Spleen (tissue), 11 donors: ENCODE measurements at regions not wholly inside any gene's neighbourhood (a gene's known extent, or its start where the extent isn't known, plus 50 kb on each side); places are given as distances from the start of the nearest gene placed in this dataset.

ENCODE experiments used
- DNase-seq: peaks from one replicate; pipeline ENCODE4 v3.0.0-alpha.2; 2020
- H3K27ac ChIP-seq, 8 donors: fragments of 200-600 bp; sonication (generic) in 7 of 8; 1 replicate in 4 of 8; 2 replicates in 4 of 8; pipeline versions ENCODE4 v1.5.0 to v1.8.0; 2016 to 2021; ENCODE audit warnings: inconsistent platforms in 4 of 8, mild to moderate bottlenecking in 4 of 8, moderate library complexity in 1 of 8
- H3K27me3 ChIP-seq, 7 donors: fragments of 200-600 bp; sonication (generic) in 6 of 7; replicated peaks in 1 of 7; 1 replicate in 4 of 7; 2 replicates in 3 of 7; pipeline versions ENCODE4 v1.5.0 to v1.8.0; 2016 to 2021; ENCODE audit warnings: inconsistent platforms in 3 of 7, mild to moderate bottlenecking in 1 of 7
- H3K36me3 ChIP-seq, 6 donors: fragments of 200-600 bp; sonication (generic) in 5 of 6; 1 replicate in 4 of 6; 2 replicates in 2 of 6; pipeline versions ENCODE4 v1.5.0 to v1.8.0; 2016 to 2021; ENCODE audit warnings: inconsistent platforms in 2 of 6
- H3K4me1 ChIP-seq, 6 donors: fragments of 200-600 bp; sonication (generic) in 5 of 6; 1 replicate in 3 of 6; 2 replicates in 3 of 6; pipeline versions ENCODE4 v1.5.0 to v1.8.0; 2016 to 2021; ENCODE audit warnings: inconsistent platforms in 3 of 6
- H3K4me3 ChIP-seq, 8 donors: fragments of 200-600 bp; sonication (generic) in 7 of 8; 1 replicate in 4 of 8; 2 replicates in 4 of 8; pipeline versions ENCODE4 v1.5.0 to v1.8.0; 2016 to 2021; ENCODE audit warnings: inconsistent platforms in 4 of 8, mild to moderate bottlenecking in 4 of 8, moderate library complexity in 2 of 8
- H3K9me3 ChIP-seq, 8 donors: fragments of 200-600 bp; sonication (generic) in 7 of 8; 1 replicate in 4 of 8; 2 replicates in 4 of 8; pipeline versions ENCODE4 v1.5.0 to v1.8.0; 2016 to 2021; ENCODE audit warnings: inconsistent platforms in 4 of 8
- POLR2A ChIP-seq, 3 donors: fragments of 450-650 bp; IDR thresholded peaks; one replicate each; pipeline ENCODE4 v1.5.1; 2017; ENCODE audit warnings: antibody characterized with exemption in 3 of 3, mild to moderate bottlenecking in 1 of 3
- POLR2AphosphoS5 ChIP-seq, 3 donors: sonication (generic); formaldehyde crosslinking; IDR thresholded peaks; one replicate each; pipeline ENCODE4 v1.5.1; 2017; ENCODE audit warnings: antibody characterized with exemption in 3 of 3
- WGBS, 5 donors: extraction: QIAGEN DNeasy Blood & Tissue Kit in 3 of 5; methylation state at CpG; one replicate each; pipeline versions ENCODE4 v1.1.5 to v1.1.7; 2013 to 2018; 5-methylcytosine and 5-hydroxymethylcytosine counted together
- intact Hi-C: fragments of 100-400 bp; cut with DNase I; formaldehyde crosslinking; loops from one replicate; pipeline ENCODE4 v1.15.0; 2023; ENCODE audit warnings: low total_unique reads
- TF ChIP-seq, protein P1 (sequence below), 11 experiments: fragments of 200-600 bp in 7 of 11; fragments of 450-650 bp in 4 of 11; sonication (generic) in 4 of 11; IDR thresholded peaks in 8 of 11; conservative IDR thresholded peaks in 3 of 11; 1 replicate in 7 of 11; 2 replicates in 4 of 11; pipeline versions ENCODE4 v1.4.0 to v1.8.0; 2016 to 2021; ENCODE audit warnings: antibody characterized with exemption in 11 of 11, inconsistent platforms in 4 of 11, mild to moderate bottlenecking in 1 of 11
- donor health status: healthy with polysubstance abuse.
- donor health status: DM: no; HTN: no; CAD: no; lungs with moderate emphysema.
- donor health status: DM: no; HTN: no; CAD: no.
- donor health status: Bipolar disorder and iron deficiency.
- donor health status: healthy.
- donor health status: DM: no; HTN: no; CAD: no.
- donor health status: DM: yes; HTN: yes; CAD: no.

DNA sequence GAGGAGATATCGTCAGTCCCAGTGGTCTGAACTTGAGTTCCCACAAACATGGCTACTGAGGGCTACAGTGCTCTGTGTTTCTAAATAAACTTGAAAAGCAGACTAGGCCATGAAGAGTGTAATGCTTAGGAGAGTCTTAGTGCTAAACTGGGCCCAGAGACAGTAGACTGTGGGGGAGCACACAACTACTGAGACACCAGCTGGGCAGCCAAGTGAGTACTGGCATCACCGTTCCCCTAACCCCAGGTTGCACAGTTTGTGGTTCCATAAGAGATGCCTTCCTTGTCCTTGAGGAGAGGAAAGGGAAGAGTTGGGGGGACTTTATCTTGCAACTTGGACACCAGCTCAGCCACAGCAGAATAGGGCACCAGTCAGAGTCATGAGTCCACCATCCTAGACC lies 172.1 kb upstream of the DMRTA1 start:
- no peak for DNase-seq
- no peak overlapping the region for H3K4me3 ChIP-seq
- TF ChIP-seq, protein P1, sequence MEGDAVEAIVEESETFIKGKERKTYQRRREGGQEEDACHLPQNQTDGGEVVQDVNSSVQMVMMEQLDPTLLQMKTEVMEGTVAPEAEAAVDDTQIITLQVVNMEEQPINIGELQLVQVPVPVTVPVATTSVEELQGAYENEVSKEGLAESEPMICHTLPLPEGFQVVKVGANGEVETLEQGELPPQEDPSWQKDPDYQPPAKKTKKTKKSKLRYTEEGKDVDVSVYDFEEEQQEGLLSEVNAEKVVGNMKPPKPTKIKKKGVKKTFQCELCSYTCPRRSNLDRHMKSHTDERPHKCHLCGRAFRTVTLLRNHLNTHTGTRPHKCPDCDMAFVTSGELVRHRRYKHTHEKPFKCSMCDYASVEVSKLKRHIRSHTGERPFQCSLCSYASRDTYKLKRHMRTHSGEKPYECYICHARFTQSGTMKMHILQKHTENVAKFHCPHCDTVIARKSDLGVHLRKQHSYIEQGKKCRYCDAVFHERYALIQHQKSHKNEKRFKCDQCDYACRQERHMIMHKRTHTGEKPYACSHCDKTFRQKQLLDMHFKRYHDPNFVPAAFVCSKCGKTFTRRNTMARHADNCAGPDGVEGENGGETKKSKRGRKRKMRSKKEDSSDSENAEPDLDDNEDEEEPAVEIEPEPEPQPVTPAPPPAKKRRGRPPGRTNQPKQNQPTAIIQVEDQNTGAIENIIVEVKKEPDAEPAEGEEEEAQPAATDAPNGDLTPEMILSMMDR (IDR thresholded peaks at IDR 0.05 in 8 of 11, conservative IDR thresholded peaks at IDR 0.05 in 3 of 11), result no peak
- TF ChIP-seq POLR2AphosphoS5 (IDR thresholded peaks at IDR 0.05), result no peak
- no peak for TF ChIP-seq POLR2A (IDR thresholded peaks at IDR 0.05)
- no peaks in the 10 kb centered on the region for H3K36me3 ChIP-seq
- no peak overlapping the region for H3K27ac ChIP-seq
- H3K9me3 ChIP-seq, result peaks cover 0 to 4% (median 0%) of the 10 kb centered on the region in 8 donors
- intact Hi-C loops, result no loop called here
- H3K4me1 ChIP-seq, result no peaks in the 10 kb centered on the region
- 81 to 98% (median 92%) methylated on average over 2 of the region's 2 CpGs for WGBS, 5 donors
- no peaks in the 10 kb centered on the region for H3K27me3 ChIP-seq

DNA sequence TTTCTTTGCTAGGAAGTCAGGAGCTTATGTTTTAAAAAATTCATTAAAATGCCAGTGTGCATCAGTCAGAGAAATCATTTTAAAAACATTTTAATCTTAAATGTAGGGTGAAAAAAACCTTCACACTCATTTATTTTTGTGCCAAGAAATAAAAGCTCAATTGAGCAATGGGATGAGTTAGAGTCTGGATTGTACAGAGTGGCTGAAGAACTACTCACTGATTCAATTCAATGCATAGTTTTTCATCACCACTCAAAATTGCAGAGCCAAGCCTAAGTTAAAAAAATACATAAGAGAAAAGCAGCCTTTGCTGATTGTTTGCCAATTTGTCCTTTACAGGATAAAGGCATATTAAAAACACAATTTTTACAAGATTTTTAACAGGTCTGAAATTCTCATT lies 168.2 kb upstream of the DMRTA1 start:
- H3K4me3 ChIP-seq, result no peak overlapping the region
- no peak for TF ChIP-seq POLR2A (IDR thresholded peaks at IDR 0.05)
- no peak for TF ChIP-seq POLR2AphosphoS5 (IDR thresholded peaks at IDR 0.05)
- TF ChIP-seq, protein P1 (IDR thresholded peaks at IDR 0.05 in 8 of 11, conservative IDR thresholded peaks at IDR 0.05 in 3 of 11), result no peak
- H3K27me3 ChIP-seq, result no peaks in the 10 kb centered on the region
- H3K9me3 ChIP-seq, result peaks cover 0 to under 1% (median 0%) of the 10 kb centered on the region in 8 donors
- no peaks in the 10 kb centered on the region for H3K4me1 ChIP-seq
- H3K36me3 ChIP-seq, result no peaks in the 10 kb centered on the region
- H3K27ac ChIP-seq, result no peak overlapping the region
- no peak for DNase-seq
- intact Hi-C loops, result no loop called here

DNA sequence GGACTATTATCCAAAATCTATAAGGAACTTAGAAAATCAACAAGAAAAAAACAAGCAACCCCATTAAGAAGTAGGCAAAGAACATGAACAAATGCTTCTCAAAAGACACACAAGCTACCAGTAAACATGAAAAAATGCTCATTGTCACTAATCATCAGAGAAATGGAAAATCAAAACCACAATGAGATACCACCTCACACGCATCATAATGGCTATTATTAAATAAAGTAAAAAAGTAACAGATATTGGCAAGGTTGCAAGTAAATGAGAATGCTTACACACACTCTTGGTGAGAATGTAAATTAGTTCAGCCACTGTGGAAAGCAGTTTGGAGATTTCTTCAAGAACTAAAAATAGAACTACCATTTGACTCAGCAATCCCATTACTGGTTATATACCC lies 167.0 kb upstream of the DMRTA1 start:
- H3K27me3 ChIP-seq, result no peaks in the 10 kb centered on the region
- no peak for DNase-seq
- no peak overlapping the region for H3K4me3 ChIP-seq
- TF ChIP-seq, protein P1 (IDR thresholded peaks at IDR 0.05 in 8 of 11, conservative IDR thresholded peaks at IDR 0.05 in 3 of 11), result no peak
- no peak for TF ChIP-seq POLR2A (IDR thresholded peaks at IDR 0.05)
- no peak for TF ChIP-seq POLR2AphosphoS5 (IDR thresholded peaks at IDR 0.05)
- H3K9me3 ChIP-seq, result no peaks in the 10 kb centered on the region
- intact Hi-C loops, result no loop called here
- H3K4me1 ChIP-seq, result no peaks in the 10 kb centered on the region
- WGBS, 5 donors, result 77 to 93% (median 82%) methylated on average over 1 of the region's 1 CpG
- no peak overlapping the region for H3K27ac ChIP-seq
- no peaks in the 10 kb centered on the region for H3K36me3 ChIP-seq

DNA sequence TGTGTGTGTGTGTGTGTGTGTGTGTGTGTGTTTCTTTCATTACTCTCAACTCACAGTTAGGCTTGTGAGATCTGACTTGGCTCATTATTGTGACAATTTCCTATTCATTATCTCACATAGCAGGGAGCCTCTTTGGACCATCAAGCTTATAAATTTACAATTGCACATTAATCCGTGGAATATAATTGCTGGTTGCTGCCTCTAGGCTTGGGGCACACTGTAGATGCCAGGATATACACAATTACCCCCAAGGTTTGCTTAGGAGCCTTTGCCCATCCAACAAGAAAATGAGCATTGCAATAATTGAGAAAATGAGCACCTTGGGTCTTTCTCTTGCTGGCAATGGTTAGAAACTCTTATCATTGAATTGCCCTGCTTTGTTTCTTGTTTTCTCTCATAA lies 161.6 kb upstream of the DMRTA1 start:
- Histone ChIP-seq H3K27ac (no peak overlapping the region), H3K27me3 (no peaks in the 10 kb centered on the region), H3K4me3 (no peak overlapping the region), H3K4me1 (no peaks in the 10 kb centered on the region), H3K36me3 (no peaks in the 10 kb centered on the region), H3K9me3 (no peaks in the 10 kb centered on the region)
- no peak for DNase-seq
- intact Hi-C loops, result no loop called here
- no peak for TF ChIP-seq POLR2AphosphoS5 (IDR thresholded peaks at IDR 0.05)
- TF ChIP-seq, protein P1 (IDR thresholded peaks at IDR 0.05 in 8 of 11, conservative IDR thresholded peaks at IDR 0.05 in 3 of 11), result no peak
- TF ChIP-seq POLR2A (IDR thresholded peaks at IDR 0.05), result no peak
- WGBS, 5 donors, result 39 to 62% (median 61%) methylated on average over 1 of the region's 1 CpG
